ENCODE measurements at regions not wholly inside any gene's neighbourhood (a gene's known extent, or its start where the extent isn't known, plus 50 kb on each side); places are given as distances from the start of the nearest gene placed in this dataset.

DNA sequence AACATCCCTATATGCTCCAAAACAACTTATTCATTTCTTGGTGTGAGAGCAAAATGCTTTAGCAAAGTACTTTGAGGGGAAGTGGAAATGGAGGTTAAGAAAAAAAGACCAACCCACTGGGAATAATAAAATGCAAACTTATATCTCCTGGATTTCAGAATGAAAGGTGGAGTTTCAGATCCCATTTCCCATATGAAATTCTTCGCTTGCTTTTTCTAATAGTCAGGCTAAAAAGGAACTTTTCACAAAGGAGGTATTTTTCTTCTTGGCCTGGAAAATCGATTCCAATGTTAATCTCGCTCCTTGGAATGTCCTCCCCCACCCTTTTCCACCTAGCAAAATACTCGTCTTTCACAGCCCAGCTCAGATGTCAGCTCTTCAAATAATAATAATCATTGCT, 360.9 kb downstream of the LPIN1 start:
- no peak overlapping the region for H3K27ac ChIP-seq (ENCODE audit: low read length)
- no peaks in the 10 kb centered on the region for H3K4me1 ChIP-seq (ENCODE audit: low read length)
- H3K4me3 ChIP-seq (ENCODE audit: low read length): no peak overlapping the region
- H3K9me3 ChIP-seq (ENCODE audit: insufficient read depth, low read length): no peaks in the 10 kb centered on the region; the same call in 1 of the 2 replicates
- H3K79me2 ChIP-seq (ENCODE audit: low read length): no peaks in the 10 kb centered on the region
- no peak overlapping the region for H2AFZ ChIP-seq (ENCODE audit: low read depth, low read length)
- H3K4me2 ChIP-seq (ENCODE audit: low read length): no peak overlapping the region
- no peaks in the 10 kb centered on the region for H3K36me3 ChIP-seq (replicated peaks; ENCODE audit: low read depth, low read length)
- H3K27me3 ChIP-seq (ENCODE audit: low read depth, low read length): peaks cover 3% of the 10 kb centered on the region; the same call in 1 of the 2 replicates
- TF ChIP-seq, protein P1, sequence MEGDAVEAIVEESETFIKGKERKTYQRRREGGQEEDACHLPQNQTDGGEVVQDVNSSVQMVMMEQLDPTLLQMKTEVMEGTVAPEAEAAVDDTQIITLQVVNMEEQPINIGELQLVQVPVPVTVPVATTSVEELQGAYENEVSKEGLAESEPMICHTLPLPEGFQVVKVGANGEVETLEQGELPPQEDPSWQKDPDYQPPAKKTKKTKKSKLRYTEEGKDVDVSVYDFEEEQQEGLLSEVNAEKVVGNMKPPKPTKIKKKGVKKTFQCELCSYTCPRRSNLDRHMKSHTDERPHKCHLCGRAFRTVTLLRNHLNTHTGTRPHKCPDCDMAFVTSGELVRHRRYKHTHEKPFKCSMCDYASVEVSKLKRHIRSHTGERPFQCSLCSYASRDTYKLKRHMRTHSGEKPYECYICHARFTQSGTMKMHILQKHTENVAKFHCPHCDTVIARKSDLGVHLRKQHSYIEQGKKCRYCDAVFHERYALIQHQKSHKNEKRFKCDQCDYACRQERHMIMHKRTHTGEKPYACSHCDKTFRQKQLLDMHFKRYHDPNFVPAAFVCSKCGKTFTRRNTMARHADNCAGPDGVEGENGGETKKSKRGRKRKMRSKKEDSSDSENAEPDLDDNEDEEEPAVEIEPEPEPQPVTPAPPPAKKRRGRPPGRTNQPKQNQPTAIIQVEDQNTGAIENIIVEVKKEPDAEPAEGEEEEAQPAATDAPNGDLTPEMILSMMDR (IDR thresholded peaks at IDR 0.05; ENCODE audit: low read depth, low read length): no peak
- TF ChIP-seq EZH2phosphoT487 (IDR thresholded peaks at IDR 0.05; ENCODE audit: low read depth): no peak
- no peaks in the 10 kb centered on the region for H4K20me1 ChIP-seq (ENCODE audit: insufficient read depth, low read length)
- H3K9ac ChIP-seq (ENCODE audit: low read length): no peak overlapping the region

DNA sequence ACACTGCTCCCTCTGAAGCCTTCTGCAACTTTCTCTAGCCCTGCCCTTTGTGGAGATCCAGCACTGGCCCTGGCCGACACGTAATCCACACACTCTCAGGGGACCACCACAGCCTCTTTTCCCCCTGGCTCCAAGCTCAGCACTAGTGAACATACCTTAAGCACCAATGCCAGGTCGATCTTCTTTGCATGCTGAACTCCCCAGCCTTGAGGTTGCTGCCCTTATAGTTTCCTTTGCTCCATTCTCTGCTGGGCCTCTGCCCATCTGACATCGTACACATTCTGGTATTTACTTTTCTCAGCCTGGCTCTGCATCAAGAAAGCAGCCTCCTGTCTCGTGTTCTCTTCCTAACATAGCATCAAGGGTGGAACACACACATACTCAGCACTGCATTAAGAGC, 361.5 kb downstream of the LPIN1 start:
- H3K4me3 ChIP-seq (ENCODE audit: low read length): no peak overlapping the region
- H3K36me3 ChIP-seq (replicated peaks; ENCODE audit: low read depth, low read length): no peaks in the 10 kb centered on the region
- TF ChIP-seq, protein P1 (IDR thresholded peaks at IDR 0.05; ENCODE audit: low read depth, low read length): no peak
- TF ChIP-seq EZH2phosphoT487 (IDR thresholded peaks at IDR 0.05; ENCODE audit: low read depth): no peak
- H3K79me2 ChIP-seq (ENCODE audit: low read length): no peaks in the 10 kb centered on the region
- no peaks in the 10 kb centered on the region; the same call in 1 of the 2 replicates for H3K9me3 ChIP-seq (ENCODE audit: insufficient read depth, low read length)
- H3K9ac ChIP-seq (ENCODE audit: low read length): no peak overlapping the region
- H3K27me3 ChIP-seq (ENCODE audit: low read depth, low read length): peaks cover 3% of the 10 kb centered on the region; the same call in 1 of the 2 replicates
- no peaks in the 10 kb centered on the region for H3K4me1 ChIP-seq (ENCODE audit: low read length)
- no peak overlapping the region for H2AFZ ChIP-seq (ENCODE audit: low read depth, low read length)
- H4K20me1 ChIP-seq (ENCODE audit: insufficient read depth, low read length): no peaks in the 10 kb centered on the region
- no peak overlapping the region for H3K4me2 ChIP-seq (ENCODE audit: low read length)
- H3K27ac ChIP-seq (ENCODE audit: low read length): no peak overlapping the region

DNA sequence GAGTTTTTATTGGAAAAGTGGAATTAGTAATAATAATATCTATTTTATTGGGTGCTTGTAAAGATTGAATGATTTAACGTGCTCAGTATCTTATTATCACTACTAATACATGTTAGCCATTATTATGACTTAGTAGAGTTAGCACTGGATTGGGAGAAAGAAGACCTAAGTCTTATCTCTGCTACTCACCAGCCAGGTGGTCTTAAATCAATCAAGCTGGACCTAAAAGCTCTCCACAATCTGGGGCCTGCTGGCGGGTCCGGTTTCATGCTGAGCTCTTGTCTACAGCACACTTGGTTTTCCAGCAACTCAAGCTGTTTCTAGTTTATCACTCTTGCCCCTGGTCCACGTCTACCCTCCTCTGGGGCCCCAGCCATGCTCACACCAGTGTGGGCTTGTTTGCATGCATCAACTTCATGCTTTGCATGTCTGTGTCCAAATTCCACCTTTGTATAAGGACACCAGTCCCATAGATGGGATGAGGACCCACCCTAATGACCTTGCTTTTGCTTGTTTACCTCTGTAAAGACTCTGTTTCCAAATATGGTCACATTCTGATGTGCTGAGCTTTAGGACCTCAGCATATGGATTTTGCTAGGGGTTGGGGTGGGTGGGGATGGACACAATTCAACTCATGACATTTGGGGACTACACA, 363.1 kb downstream of the LPIN1 start:
- Histone ChIP-seq H3K27me3 (ENCODE audit: low read depth, low read length) (peaks cover 3% of the 10 kb centered on the region; the same call in 1 of the 2 replicates), H3K79me2 (ENCODE audit: low read length) (no peaks in the 10 kb centered on the region), H3K9ac (ENCODE audit: low read length) (no peak overlapping the region), H3K4me2 (ENCODE audit: low read length) (no peak overlapping the region), H3K36me3 (replicated peaks; ENCODE audit: low read depth, low read length) (no peaks in the 10 kb centered on the region), H3K27ac (ENCODE audit: low read length) (no peak overlapping the region), H3K9me3 (ENCODE audit: insufficient read depth, low read length) (no peaks in the 10 kb centered on the region; the same call in 1 of the 2 replicates), H3K4me1 (ENCODE audit: low read length) (no peaks in the 10 kb centered on the region), H4K20me1 (ENCODE audit: insufficient read depth, low read length) (no peaks in the 10 kb centered on the region), H2AFZ (ENCODE audit: low read depth, low read length) (no peak overlapping the region), H3K4me3 (ENCODE audit: low read length) (no peak overlapping the region)
- no peak for TF ChIP-seq EZH2phosphoT487 (IDR thresholded peaks at IDR 0.05; ENCODE audit: low read depth)
- TF ChIP-seq, protein P1 (IDR thresholded peaks at IDR 0.05; ENCODE audit: low read depth, low read length): no peak

DNA sequence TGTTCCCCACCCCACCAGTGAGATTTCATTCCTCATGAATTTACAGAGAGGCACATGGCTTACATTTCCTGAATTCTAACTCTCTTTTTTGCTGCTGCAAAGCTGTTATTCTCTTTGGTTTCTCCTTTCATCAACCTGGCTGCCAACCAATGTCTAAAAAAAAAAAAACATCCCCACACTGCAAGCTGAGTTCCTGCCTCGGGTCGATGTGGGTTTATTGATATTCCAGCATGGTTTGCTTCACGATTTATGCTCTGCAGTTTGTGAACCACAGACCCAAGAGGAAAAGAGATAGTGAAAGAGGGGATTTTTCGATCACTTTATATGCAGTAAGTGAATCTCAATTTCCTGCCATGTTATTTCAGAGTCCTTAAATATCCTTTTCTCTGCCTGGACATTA, 363.6 kb downstream of the LPIN1 start:
- Histone ChIP-seq H3K4me3 (ENCODE audit: low read length) (no peak overlapping the region), H3K4me2 (ENCODE audit: low read length) (no peak overlapping the region), H3K4me1 (ENCODE audit: low read length) (no peaks in the 10 kb centered on the region), H3K27me3 (ENCODE audit: low read depth, low read length) (no peaks in the 10 kb centered on the region; the same call in 1 of the 2 replicates), H3K79me2 (ENCODE audit: low read length) (no peaks in the 10 kb centered on the region), H3K9ac (ENCODE audit: low read length) (no peak overlapping the region), H3K36me3 (replicated peaks; ENCODE audit: low read depth, low read length) (no peaks in the 10 kb centered on the region), H4K20me1 (ENCODE audit: insufficient read depth, low read length) (no peaks in the 10 kb centered on the region), H3K9me3 (ENCODE audit: insufficient read depth, low read length) (no peaks in the 10 kb centered on the region; the same call in 1 of the 2 replicates), H2AFZ (ENCODE audit: low read depth, low read length) (no peak overlapping the region), H3K27ac (ENCODE audit: low read length) (no peak overlapping the region)
- TF ChIP-seq EZH2phosphoT487 (IDR thresholded peaks at IDR 0.05; ENCODE audit: low read depth): no peak
- TF ChIP-seq, protein P1 (IDR thresholded peaks at IDR 0.05; ENCODE audit: low read depth, low read length): no peak
